GM12878 (cell line): ENCODE measurements at regions not wholly inside any gene's neighbourhood (a gene's known extent, or its start where the extent isn't known, plus 50 kb on each side); places are given as distances from the start of the nearest gene placed in this dataset.

Source experiments
- ATAC-seq: fragments of 200-7000 bp; cut with Tn5 transposase; 3 replicates; pipeline ENCODE4 v1.9.1; 2020; ENCODE audit warnings: mild to moderate bottlenecking, moderate library complexity
- BruUV-seq: library from RNA; stranded (reverse); fragments of 400-500 nt; replicated peaks from 2 replicates; lab custom pipeline; 2021; lab: Mats Ljungman, UMichigan
- CTCF ChIA-PET: fragments of 300-600 bp; sonication (Branson Sonifier 250); formaldehyde crosslinking; extraction: SDS; loops from one replicate; lab custom pipeline; 2021; ENCODE audit warnings: inconsistent platforms; lab: Yijun Ruan, JAX
- POLR2A ChIA-PET: fragments of 350-600 bp; formaldehyde crosslinking; extraction: SDS; loops from one replicate; lab custom pipeline; 2021; ENCODE audit warnings: inconsistent platforms; lab: Charles Lee
- RAD21 ChIA-PET: fragments of 300-600 bp; sonication (Branson Sonifier 250); formaldehyde crosslinking; loops from one replicate; lab custom pipeline; 2023; ENCODE audit warnings: antibody characterized with exemption; ENCODE audit not compliant: unreplicated experiment; lab: Charles Lee
- SMC1A ChIA-PET: fragments of 300-600 bp; sonication (Branson Sonifier 250); formaldehyde crosslinking; loops from one replicate; lab custom pipeline; 2023; ENCODE audit not compliant: unreplicated experiment, uncharacterized antibody; lab: Charles Lee
- DNase-seq: peaks from one replicate; pipeline ENCODE4 v3.0.0-alpha.2; 2011; ENCODE audit warnings: low read depth, low spot score
- FAIRE-seq: peaks from 3 replicates; lab custom pipeline; 2011; peaks lifted over from hg19 to GRCh38; lab: Jason Lieb, UNC
- H2AFZ ChIP-seq: 2 replicates; pipeline ENCODE4 v1.6.0; 2011; ENCODE audit warnings: low read depth, low read length, control low read depth; ENCODE audit not compliant: control insufficient read depth
- H3K27ac ChIP-seq: 2 replicates; pipeline ENCODE4 v1.5.1; 2011; ENCODE audit warnings: control low read depth; ENCODE audit not compliant: control insufficient read depth, insufficient read depth
- H3K27me3 ChIP-seq, 2 experiments: replicated peaks in 1 of 2; 2 replicates each; pipeline versions ENCODE4 v1.6.0 to v1.6.1; 2011; ENCODE audit warnings: low read length in 1 of 2; ENCODE audit not compliant: control insufficient read depth in 2 of 2, insufficient read depth in 2 of 2
- H3K36me3 ChIP-seq, 2 experiments: 2 replicates each; pipeline ENCODE4 v1.5.1; 2011; ENCODE audit warnings: low read length in 1 of 2; ENCODE audit not compliant: control insufficient read depth in 2 of 2, insufficient read depth in 2 of 2
- H3K4me1 ChIP-seq: 2 replicates; pipeline ENCODE4 v1.6.1; 2011; ENCODE audit warnings: mild to moderate bottlenecking, low read length, moderate library complexity, mixed read lengths; ENCODE audit not compliant: control insufficient read depth, insufficient read depth
- H3K4me2 ChIP-seq: 2 replicates; pipeline ENCODE4 v1.6.0; 2011; ENCODE audit warnings: control low read depth; ENCODE audit not compliant: control insufficient read depth, insufficient read depth
- H3K4me3 ChIP-seq: fragments of 200-600 bp; sonication (generic); 2 replicates; pipeline ENCODE4 v1.5.1; 2016
- H3K79me2 ChIP-seq: 2 replicates; pipeline ENCODE4 v1.6.0; 2011; ENCODE audit warnings: low read length; ENCODE audit not compliant: control insufficient read depth, insufficient read depth
- H3K9ac ChIP-seq: 2 replicates; pipeline ENCODE4 v1.8.0; 2011; ENCODE audit warnings: low read length, control low read depth, mixed read lengths; ENCODE audit not compliant: control insufficient read depth, insufficient read depth
- H3K9me3 ChIP-seq: replicated peaks from 3 replicates; pipeline ENCODE4 v1.5.1; 2011; ENCODE audit warnings: mild to moderate bottlenecking, low read length; ENCODE audit not compliant: control insufficient read depth, insufficient read depth
- H4K20me1 ChIP-seq: 2 replicates; pipeline ENCODE4 v1.6.0; 2011; ENCODE audit not compliant: control insufficient read depth, insufficient read depth
- JUND ChIP-seq: IDR thresholded peaks from 2 replicates; pipeline ENCODE4 v1.6.1; 2012; ENCODE audit warnings: low read depth, mild to moderate bottlenecking, low read length, improper control_type of control experiment, moderate library complexity
- MYB ChIP-seq: fragments of 150-350 bp; IDR thresholded peaks from 2 replicates; pipeline ENCODE4 v1.6.1; 2014; ENCODE audit warnings: mild to moderate bottlenecking, low read depth, low read length, borderline replicate concordance
- RAD51 ChIP-seq: fragments of 450-650 bp; IDR thresholded peaks from 2 replicates; pipeline ENCODE4 v1.6.1; 2016; ENCODE audit warnings: moderate library complexity, mild to moderate bottlenecking, inconsistent platforms
- ZNF24 ChIP-seq: fragments of 450-650 bp; IDR thresholded peaks from 2 replicates; pipeline ENCODE4 v1.6.1; 2017; ENCODE audit warnings: antibody characterized with exemption, mild to moderate bottlenecking
- ZNF687 ChIP-seq: fragments of 450-650 bp; IDR thresholded peaks from 2 replicates; pipeline ENCODE4 v1.6.1; 2017; ENCODE audit warnings: mild to moderate bottlenecking, moderate library complexity
- WGBS: methylation state at CpG from one replicate; pipeline ENCODE4 v1.1.6; 2016; ENCODE audit warnings: low lambda C conversion rate; ENCODE audit not compliant: insufficient replicate concordance, insufficient coverage; ENCODE audit errors: missing lambda C conversion rate; 5-methylcytosine and 5-hydroxymethylcytosine counted together
- in situ Hi-C: fragments of 300-500 bp; cut with MboI; formaldehyde crosslinking; loops from 9 replicates; pipeline ENCODE4 v1.14.3; 2018; ENCODE audit warnings: mixed read lengths
- intact Hi-C: fragments of 100-400 bp; cut with micrococcal nuclease; formaldehyde crosslinking; loops from one replicate; pipeline ENCODE4 v1.14.2; 2022; ENCODE audit not compliant: unreplicated experiment

- TF ChIP-seq ZNF24 (no peak), JUND (no peak), MYB (no peak), ZNF687 (no peak), RAD51 (no peak)
- Histone ChIP-seq H3K27me3 (no peaks in the 10 kb centered on the region), H3K4me1 (no peaks in the 10 kb centered on the region), H3K27ac (no peak overlapping the region), H3K79me2 (no peaks in the 10 kb centered on the region), H4K20me1 (no peaks in the 10 kb centered on the region), H3K9ac (no peak overlapping the region), H3K4me2 (no peak overlapping the region), H3K9me3 (no peaks in the 10 kb centered on the region), H3K36me3 (no peaks in the 10 kb centered on the region), H3K4me3 (no peak overlapping the region), H2AFZ (no peak overlapping the region)
- BruUV-seq = no TSS peak
- intact Hi-C loops (no loop called here), in situ Hi-C loops (no loop called here)
- ChIA-PET RAD21 (no interaction called here), POLR2A (no interaction called here), CTCF (no interaction called here), SMC1A (no interaction called here)
- no peak for ATAC-seq
- DNase-seq = no peak
- FAIRE-seq = no peak
- 18% methylated on average over 5 of the region's 5 CpGs for WGBS
Observed at GRCh38 chr2:226114436-226114835, 685.2 kb downstream of the IRS1 start.
